Ureter (tissue), 1 donor: ENCODE measurements at regions not wholly inside any gene's neighbourhood (a gene's known extent, or its start where the extent isn't known, plus 50 kb on each side); places are given as distances from the start of the nearest gene placed in this dataset.
A peak's percentile ranks its signal among the peaks of the same experiment; 100 is the strongest.

ENCODE experiments used
- DNase-seq: peaks from one replicate; pipeline ENCODE4 v3.0.0-alpha.2; 2020; ENCODE audit warnings: low spot score
- donor health status: DM: yes; HTN: yes; CAD: no.

DNA sequence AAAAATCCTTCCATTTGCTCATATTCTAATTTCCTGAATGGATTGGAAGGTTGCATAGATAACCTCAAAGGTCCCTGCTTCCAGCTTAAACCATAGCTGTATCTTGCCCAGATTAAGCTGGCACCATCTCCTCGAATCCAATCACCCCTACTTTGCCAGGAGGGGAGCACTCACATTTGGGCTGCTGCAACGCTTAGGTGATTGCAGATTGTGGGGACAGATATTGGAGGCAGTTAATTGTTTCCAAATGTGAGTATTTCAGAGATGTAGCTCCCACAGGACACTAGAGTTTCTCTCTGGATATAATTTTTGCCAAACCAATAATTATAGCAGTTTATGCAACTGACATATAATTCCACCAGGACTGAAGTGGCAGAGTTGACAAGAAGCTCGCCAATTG lies 53.5 kb upstream of the ACSL1 start:
- no peak for DNase-seq

DNA sequence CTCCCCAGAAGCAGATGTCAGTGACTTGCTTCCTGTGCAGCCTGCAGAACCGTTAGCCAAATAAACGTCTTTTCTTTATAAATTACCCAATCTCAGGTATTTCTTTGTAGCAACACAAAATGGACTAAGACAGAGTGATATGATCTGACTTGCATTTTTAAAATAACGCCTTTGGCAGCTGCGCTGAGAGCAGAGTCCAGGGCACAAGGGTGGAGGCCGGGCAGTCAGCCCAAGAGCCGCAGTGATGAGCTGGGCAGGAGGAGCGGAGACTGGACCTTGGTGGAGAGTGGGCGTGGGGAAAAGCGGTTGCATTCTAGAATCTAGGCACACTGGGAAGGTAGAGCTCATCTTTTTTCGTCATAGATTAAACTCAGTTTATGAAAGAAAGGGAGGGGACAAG lies 56.5 kb upstream of the ACSL1 start:
- no peak for DNase-seq

DNA sequence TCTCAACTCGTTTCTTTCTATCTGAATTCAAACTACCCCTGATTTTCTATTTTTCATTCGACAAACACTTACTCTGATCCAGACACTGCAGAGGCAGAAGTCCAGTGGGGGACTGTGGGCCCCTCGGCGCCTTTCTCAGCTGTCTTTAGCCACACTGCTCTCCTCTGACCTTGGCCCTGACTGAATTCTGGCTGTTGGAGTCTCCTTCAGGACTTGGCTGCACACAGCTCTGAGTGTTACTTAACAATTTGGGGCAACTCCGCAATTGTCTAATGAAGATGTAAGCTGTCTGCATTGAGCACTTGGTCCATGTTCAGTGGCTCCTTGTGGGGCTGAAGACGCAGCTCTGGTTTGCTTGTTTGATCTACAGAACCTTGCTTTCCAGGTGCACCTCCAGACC lies 57.3 kb upstream of the ACSL1 start:
- no peak for DNase-seq

DNA sequence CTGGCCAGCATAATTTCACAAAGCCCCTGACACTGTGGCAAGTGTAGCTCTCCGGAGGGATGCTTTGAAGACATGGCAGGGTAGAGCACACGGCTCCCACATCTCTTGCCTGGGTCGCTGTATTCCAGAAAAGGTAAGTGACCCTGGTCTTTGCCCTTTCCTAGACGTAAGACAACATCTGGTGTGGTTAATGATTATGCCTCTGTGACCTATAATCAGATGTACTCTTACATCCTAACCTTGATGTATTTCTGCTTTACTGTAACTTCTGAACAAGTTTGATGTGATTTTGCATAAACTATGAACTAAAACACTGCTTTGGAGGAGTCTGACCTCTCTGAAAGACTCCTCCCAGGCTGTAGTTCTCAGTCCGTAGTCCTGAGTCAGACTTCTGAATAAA lies 59.1 kb upstream of the ACSL1 start:
- no peak for DNase-seq

DNA sequence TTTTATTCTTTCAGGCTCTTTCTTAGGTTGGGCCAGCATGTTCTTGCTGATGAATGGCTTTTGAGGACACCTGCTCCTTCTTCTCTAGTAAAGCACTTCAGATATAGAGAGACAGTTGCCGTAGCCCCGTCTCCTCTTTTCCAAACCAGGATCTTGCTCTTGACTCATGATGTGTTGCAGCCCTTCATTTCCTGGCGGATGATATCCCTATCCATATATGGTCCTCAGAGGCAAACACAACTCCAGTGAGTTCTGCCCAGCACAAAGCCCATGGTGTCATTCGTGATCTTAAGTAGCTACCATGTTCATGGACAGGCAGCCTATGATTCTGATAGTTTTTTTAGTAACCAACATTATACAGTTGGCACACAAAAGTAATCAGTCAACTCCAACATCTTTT lies 59.8 kb upstream of the ACSL1 start:
- DNase-seq: no peak

DNA sequence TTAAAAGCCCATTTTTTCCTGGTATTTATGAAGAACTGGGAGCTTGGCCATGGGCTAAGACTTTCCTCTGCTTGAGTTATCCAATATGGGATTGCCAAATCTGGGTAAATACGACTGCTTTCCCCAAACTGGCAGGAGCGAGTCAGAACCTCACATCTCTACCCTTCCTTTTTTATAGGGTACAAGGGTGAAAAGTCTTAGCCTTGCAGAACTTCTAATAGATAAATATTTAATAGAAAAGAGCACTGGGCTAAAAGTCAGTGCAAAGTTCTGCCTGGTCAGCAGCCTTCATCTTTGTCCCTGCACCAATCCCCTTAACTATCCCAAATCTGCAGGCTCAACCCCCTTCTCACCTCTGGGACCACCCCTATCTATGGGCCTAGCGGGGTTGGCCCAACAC lies 61.6 kb upstream of the ACSL1 start:
- no peak for DNase-seq

DNA sequence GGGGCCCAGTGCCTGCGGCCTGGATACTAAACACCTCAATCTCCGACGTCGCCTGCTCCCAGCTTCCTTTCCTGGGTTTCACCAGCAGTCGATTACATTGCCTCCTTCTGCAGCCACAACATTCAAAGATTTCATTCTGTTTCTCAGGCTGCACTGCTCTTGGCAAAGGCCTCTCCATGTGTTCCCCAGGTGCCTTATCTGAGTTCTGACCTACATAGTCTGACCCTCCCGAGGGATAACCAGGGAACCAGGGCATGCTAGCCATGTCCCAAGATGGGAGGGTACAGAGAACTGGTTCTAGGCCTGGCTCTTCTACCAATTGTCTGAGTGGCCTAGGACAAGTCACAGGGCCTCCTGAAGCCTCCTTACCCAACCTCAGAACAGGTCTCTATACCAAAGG lies 62.2 kb upstream of the ACSL1 start:
- DNase-seq: no peak

DNA sequence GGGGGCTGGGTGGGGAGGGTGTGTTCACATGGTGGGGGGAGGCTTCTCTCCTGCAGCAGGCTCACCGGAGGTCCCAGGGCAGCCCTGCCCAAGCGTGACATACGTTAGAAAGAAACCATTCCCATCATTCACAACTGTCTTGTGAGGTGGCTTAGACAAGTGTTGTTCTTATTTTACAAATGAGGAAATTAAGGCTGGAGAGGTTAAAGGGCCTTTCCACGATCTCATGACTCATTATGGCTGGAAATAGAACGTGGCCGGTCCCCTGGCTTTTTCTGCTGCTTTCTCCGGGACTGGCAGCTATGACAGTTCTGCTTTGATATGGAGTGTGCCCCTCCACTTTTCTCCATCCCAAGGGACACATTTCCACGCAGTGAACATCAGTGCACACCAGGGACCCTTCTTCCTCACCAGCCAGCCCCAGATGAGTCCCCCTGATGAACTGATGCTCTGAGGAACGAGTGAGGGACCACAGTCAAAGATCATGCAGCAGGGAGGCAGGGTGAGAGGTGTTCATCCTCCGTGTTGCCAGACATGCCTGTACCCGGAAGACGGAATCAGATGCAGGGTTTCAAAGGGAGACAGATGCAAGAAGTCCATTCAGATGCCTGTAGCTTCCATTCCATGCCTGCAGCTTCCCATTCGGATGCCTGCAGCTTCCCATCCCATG lies 64.0 kb upstream of the ACSL1 start:
- DNase-seq: no peak

DNA sequence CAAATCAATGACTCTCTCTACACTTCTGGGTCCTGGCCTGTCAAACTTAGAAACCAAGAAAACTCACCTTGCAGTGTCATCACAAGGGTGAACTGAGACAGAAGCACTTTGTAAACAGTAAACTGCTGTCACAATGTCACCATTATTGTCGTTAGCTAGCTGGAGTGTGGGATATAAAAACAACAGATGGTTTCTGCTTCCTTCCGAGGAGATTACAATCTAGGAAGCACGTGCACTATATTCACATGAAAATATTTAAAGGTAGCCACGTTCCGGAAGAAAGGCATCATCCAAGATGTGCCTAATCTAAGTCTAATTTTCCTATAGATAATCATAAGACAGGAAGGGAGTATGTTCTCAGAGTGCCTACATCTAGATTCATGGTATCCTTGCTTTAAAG lies 64.7 kb upstream of the ACSL1 start:
- DNase-seq: no peak

DNA sequence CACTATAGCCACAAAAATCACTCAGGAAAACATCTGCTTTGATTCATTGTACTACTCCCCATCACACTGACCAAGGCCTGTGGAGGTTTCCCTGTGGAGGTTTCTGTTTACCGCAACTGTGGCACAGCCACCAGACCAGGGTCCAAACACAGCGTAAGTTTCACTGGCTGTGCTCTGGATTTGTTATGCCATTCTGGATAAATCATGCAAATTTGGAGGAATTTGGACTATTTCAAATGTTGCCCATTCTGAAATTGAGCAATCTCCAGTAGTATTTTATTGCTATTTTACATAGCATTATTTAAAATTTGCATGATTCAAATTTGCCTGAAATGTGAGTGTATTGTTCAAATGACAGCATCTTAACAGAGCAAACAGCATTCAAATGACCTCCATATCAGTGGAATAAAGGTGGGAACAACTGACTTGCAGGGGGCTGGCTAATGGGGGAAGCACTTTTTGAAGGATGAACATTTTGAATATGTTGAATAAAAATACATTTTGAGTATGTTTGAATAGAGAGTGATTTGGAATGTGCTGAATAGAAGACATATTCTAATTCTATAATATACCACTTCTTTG lies 66.1 kb upstream of the ACSL1 start:
- no peak for DNase-seq

DNA sequence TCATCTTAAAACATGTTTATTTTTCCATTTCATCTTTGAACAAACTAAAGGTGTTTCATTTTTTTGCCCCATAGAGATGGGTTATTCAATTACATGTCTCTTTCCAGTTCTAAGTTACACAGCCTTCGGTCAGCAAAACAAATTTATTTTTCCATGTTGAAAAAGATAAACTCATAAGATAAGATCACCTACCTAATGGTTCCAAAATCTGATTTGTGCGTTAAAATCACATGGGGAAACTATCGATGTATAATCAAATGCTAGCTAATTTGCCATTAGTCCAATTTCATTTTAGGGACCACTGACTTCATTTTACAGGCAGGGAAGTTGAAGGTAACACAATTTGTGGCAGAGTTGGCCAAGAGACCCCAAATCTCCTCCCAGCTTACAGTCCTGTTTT lies 67.2 kb upstream of the ACSL1 start:
- DNase-seq: no peak

DNA sequence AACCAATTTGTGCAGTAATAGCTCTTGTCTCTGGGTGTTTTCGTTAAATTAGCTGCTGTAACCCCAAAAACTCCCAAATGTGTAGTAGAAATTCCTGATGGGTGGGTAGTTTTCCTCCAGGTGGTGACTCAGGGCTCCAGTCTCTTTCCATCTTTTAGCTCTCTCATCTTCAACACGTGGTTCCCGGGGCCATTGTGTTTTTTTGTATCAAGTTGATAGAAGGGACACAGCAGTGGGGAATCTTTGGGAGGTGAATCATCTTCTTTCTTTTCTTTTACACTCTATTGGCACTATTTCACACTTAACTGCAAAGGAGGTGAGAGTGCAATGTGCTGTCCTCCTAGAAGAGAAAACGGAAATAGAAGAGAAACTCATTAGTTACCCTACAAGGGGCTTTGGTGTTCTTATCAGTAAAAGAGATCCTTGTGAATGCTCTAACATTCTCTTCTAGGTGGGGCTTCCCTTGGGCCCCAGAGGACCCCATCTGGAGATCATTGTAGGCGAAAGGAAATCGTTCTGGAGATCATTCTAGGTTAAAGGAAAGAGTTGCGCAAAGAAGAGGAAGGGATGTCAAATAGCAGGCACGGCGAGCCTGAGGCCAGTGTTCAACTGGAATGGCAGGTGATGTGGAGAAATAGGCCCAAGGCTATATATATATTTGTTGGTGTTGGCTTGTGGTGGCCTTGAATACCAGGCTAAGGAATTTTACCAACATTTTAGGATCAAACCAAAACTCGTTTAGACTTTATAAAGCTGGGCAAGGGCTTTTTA lies 68.2 kb upstream of the ACSL1 start:
- DNase-seq: no peak

DNA sequence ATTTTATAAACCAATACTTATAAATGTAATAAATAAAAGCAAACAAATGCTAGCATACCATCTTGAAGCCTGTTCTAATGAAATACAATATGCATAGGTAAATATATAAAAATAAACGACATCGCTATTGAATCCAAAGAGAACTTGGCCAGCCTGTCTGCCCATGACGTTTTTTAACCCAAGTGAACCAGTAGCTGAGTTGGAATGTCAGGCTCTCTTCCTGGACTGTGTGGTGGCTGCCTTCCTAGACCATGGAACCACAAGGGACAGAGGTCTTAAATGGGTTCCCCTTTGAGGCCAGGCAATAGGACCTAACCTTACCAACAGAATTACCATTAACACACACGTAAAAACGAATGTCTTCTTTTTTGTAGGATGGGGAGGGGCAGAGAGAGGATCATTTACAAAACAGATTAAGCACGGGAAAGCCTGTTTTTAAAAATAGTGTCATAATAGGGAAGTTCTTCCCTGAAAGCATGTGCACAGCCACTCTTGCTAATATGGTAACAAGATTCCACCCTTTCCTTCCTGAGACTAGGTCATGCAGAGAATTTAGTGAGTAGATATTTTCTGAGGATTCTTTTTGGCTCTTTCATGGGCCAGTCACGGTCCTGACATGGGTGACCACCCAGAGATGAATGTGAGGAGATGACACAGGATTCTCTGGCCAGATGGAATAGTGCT lies 69.4 kb upstream of the ACSL1 start:
- DNase-seq: no peak

DNA sequence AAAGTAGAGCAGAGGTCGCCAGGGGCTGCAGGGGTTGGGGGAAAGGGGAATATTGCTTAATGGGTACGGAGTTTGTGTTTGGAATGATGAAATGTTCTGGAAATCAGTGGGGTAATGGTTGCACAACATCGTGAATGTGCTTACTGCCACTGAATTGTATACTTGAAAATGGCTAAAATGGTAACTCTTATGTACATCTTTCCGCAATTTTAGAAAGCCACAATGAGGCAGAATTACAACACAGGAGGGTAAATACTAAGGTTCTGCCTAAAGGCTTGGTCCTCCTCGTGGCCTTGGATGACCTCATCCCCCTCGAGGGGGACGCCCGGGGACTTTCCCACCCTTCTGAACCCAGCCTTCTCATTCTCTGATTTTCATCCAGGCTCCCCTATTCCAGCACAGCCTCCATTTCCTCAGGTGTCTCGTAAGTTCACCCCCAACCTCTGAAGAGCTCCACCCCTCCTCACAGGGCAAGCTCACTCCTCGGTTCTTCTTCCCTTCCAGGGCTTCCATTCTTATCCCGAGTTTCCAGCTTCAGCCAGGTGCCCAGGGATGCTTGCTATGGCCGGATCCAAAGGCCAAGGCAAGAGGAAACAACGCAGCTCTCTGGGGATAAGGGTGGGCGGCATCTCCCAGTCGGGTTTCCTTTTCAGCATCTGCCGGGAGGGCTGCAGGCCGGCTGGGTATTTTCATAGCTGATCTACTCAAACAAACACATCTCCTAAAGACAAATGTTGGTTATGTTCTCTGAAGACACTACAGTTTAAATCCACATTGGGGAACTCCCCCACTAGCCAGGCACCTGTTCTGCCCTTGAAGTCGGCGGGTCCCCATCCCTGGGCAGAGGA lies 71.3 kb upstream of the ACSL1 start:
- DNase-seq: no peak

DNA sequence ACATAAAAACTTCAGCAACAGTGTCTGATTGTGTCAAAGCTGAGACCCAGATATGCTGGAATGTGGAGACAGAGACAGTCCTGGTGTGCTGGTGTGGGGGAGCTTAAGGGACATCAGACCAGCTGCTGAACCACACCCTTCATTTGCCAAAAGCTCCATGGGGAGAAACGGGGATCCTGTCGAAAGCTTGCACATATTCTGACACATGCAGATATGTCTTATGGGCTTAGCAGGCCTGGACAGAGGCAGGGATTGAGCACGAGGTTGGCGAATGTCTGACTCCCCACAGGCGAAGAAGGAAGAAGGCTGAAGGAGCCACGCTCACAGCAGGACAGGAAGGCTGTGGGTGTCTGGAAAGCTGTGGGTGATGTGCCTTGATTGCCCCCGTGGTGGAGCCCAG lies 72.1 kb upstream of the ACSL1 start:
- DNase-seq: no peak

DNA sequence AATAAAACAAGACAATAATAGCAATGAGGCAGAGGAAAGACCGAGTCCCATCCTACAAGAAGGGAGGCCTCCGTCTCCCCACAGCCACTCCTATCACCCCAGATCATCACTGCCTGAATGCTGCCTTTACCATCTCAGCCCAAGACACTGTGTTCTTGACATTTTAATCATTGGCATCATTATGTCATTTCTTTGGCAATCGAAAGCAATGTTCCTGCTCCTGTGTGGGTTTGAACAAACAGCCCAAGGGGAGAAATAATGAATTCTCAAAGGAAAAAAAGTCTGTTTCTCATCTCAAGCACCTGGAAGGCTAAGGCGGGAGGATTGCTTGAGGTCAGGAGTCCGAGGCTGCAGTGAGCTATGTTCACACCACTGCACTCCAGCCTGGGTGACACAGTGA lies 73.0 kb upstream of the ACSL1 start:
- DNase-seq: no peak

DNA sequence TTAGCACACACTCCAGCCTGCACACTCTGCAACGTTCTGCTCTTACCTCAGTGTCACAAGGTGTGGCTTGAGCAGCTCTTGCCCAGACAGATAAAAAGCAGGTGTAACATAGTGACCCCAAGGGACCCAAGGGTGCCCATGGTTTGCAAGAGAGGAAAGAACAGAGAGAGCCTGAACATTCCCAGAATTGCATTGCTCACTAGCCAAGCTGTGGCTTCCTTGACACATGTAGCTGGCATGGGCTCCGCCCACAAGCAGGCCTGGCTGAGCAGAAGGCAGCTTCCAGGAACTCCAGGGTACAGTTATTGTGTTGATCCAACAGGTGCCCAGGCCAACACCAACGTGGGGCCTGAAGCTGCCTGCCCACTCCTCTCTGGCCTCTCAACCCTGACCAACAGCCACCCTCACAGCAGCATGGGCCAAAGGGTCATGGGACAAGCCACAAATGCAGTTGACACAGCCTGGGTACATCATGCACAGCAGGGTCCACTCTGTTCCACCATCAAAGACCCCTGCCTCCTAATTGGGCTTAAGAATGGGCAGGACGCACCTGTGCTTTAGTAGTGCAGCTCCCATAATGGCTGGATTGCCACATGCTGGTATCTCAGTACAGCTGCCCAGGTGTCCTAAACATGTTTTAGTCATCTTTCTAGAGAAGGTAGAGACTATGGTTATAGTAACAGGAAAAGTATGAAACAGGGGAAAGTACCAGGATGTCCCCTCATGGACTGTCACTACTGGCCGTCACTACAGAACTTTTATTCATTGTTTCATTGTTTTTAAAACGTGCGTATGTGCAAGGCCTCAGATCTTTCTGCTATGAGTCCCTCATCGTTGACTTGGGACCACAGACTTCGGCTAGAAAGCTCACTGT lies 73.7 kb upstream of the ACSL1 start:
- DNase-seq: peak; percentile 52

DNA sequence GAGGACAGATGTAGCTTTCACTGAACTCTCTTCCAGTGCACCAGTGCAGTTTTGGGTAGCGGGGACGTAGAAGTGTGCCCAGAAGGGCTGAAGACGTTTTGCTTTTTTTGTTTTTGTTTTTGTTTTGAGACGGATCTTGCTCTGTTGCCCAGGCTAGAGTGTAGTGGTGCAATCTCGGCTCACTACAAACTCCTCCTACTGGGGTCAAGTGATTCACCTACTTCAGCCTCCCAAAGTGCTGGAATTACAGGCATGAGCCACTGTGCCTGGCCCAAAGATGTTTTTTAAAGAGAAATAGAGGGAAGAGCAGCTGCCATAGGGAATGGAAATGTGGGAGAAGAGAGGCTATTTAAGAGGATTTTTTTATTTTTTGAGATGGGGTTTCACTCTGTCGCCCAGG lies 74.4 kb upstream of the ACSL1 start:
- DNase-seq: no peak

DNA sequence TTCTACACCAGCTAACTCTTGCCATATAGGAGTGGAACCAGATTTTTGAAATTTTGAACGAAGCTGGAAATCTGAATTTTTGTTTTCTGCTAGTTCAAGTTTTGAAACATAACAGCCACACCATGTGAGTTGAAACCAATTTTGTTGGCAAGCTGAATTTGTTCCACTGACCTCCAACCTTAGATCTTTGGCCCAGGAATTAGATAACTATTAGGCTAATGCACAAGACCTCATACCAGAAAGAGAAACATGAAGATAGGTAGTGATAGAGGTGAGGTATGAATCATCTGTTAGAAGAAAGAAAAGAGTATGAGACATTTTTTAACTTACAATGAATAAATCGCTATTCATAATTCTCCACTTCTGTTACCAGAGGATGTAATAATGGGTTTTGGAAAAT lies 76.8 kb upstream of the ACSL1 start:
- no peak for DNase-seq

DNA sequence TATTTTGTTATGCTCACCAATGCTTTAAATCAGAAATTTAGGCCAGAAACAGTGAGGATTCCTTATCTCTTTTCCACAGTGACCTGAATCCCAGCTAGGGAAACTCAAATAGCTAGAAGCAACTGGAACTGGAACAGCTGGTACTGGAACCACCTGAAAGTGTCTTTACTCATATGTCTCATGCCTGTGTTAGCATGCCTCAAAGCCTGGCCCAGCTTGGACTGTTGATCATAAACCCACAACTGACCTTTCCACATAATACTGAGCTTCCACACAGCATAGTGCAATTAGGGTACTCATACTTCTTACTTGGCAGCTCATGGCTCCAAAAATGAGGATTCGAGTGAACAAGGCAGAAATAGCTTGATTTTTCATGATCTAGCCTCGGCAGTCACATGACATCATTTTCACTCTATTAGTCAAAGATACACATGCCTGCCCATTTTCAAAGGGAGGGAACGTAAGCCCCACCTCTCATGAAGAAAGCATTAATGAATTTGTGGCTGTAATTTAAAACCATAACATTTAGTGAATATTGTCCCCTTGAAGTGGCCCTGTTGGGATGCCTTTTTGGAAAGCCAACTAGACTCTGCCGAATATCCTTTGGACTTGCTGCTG lies 80.8 kb upstream of the ACSL1 start:
- DNase-seq: no peak
